Breast epithelium (tissue), 3 donors: ENCODE measurements at regions not wholly inside any gene's neighbourhood (a gene's known extent, or its start where the extent isn't known, plus 50 kb on each side); places are given as distances from the start of the nearest gene placed in this dataset.

Experiments
- POLR2A ChIP-seq: fragments of 450-650 bp; IDR thresholded peaks from one replicate; pipeline ENCODE4 v1.6.1; 2016; ENCODE audit warnings: antibody characterized with exemption, mild to moderate bottlenecking, moderate library complexity
- TF ChIP-seq, protein P1 (sequence below), 3 donors: fragments of 450-650 bp; IDR thresholded peaks; one replicate each; pipeline ENCODE4 v1.5.1; 2016 to 2017; ENCODE audit warnings: antibody characterized with exemption in 3 of 3, mild to moderate bottlenecking in 3 of 3, moderate library complexity in 3 of 3

DNA sequence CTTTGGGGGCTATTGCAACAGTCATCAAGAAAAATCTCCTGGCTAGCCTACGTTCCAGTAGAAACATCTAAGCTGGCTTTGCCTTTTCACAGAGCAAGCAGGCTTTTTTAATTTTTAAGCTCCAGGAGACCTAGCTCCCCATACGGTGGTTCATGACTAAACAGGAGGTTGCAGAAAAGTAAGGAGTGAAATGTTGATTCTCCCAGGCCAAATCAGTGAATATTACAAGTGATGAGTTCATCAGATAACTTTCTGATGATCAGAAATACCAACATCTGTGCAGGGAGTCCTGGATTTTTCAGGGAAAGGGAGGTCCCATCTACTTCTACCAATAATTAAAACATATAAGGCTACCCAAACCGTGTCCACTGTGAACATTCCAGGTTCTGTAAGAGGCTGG lies 477.3 kb upstream of the CELF2 start:
- TF ChIP-seq, protein P1, sequence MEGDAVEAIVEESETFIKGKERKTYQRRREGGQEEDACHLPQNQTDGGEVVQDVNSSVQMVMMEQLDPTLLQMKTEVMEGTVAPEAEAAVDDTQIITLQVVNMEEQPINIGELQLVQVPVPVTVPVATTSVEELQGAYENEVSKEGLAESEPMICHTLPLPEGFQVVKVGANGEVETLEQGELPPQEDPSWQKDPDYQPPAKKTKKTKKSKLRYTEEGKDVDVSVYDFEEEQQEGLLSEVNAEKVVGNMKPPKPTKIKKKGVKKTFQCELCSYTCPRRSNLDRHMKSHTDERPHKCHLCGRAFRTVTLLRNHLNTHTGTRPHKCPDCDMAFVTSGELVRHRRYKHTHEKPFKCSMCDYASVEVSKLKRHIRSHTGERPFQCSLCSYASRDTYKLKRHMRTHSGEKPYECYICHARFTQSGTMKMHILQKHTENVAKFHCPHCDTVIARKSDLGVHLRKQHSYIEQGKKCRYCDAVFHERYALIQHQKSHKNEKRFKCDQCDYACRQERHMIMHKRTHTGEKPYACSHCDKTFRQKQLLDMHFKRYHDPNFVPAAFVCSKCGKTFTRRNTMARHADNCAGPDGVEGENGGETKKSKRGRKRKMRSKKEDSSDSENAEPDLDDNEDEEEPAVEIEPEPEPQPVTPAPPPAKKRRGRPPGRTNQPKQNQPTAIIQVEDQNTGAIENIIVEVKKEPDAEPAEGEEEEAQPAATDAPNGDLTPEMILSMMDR (IDR thresholded peaks at IDR 0.05) = no peak
- TF ChIP-seq POLR2A = no peak
